ENCODE measurements at regions not wholly inside any gene's neighbourhood (a gene's known extent, or its start where the extent isn't known, plus 50 kb on each side); places are given as distances from the start of the nearest gene placed in this dataset.
A peak's percentile ranks its signal among the peaks of the same experiment; 100 is the strongest.

GRCh38 chr16:79297296-79297695, 303.2 kb downstream of the MAF start:
- Histone ChIP-seq H3K27ac (no peak overlapping the region), H3K27me3 (no peaks in the 10 kb centered on the region), H3K9me2 (replicated peaks; ENCODE audit: insufficient read depth) (no peaks in the 10 kb centered on the region), H3K79me2 (no peaks in the 10 kb centered on the region), H3K4me1 (ENCODE audit: insufficient read depth) (peaks cover 23% of the 10 kb centered on the region), H3K9me3 (ENCODE audit: low read depth) (no peaks in the 10 kb centered on the region), H3K36me3 (replicated peaks; ENCODE audit: insufficient read depth, low read depth) (no peaks in the 10 kb centered on the region), H2AFZ (no peak overlapping the region), H3K4me2 (no peak overlapping the region), H4K20me1 (ENCODE audit: insufficient read depth, poor library complexity, severe bottlenecking) (no peaks in the 10 kb centered on the region), H3K4me3 (no peak overlapping the region)
- no peak for DNase-seq (ENCODE audit: low spot score)
- 97% methylated on average over 9 of the region's 9 CpGs for WGBS (ENCODE audit: low lambda C conversion rate, missing lambda C conversion rate)
- TF ChIP-seq, protein P1, sequence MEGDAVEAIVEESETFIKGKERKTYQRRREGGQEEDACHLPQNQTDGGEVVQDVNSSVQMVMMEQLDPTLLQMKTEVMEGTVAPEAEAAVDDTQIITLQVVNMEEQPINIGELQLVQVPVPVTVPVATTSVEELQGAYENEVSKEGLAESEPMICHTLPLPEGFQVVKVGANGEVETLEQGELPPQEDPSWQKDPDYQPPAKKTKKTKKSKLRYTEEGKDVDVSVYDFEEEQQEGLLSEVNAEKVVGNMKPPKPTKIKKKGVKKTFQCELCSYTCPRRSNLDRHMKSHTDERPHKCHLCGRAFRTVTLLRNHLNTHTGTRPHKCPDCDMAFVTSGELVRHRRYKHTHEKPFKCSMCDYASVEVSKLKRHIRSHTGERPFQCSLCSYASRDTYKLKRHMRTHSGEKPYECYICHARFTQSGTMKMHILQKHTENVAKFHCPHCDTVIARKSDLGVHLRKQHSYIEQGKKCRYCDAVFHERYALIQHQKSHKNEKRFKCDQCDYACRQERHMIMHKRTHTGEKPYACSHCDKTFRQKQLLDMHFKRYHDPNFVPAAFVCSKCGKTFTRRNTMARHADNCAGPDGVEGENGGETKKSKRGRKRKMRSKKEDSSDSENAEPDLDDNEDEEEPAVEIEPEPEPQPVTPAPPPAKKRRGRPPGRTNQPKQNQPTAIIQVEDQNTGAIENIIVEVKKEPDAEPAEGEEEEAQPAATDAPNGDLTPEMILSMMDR (IDR thresholded peaks at IDR 0.05; ENCODE audit: poor library complexity) = no peak
- TF ChIP-seq EZH2phosphoT487 (IDR thresholded peaks at IDR 0.05; ENCODE audit: low read depth, severe bottlenecking, unreplicated experiment) (no peak), EZH2 (IDR thresholded peaks at IDR 0.05; ENCODE audit: borderline replicate concordance) (no peak)

- Histone ChIP-seq H3K9me2 (replicated peaks; ENCODE audit: insufficient read depth) (no peaks in the 10 kb centered on the region), H3K4me3 (no peak overlapping the region), H4K20me1 (ENCODE audit: insufficient read depth, poor library complexity, severe bottlenecking) (no peaks in the 10 kb centered on the region), H3K79me2 (no peaks in the 10 kb centered on the region), H3K4me1 (ENCODE audit: insufficient read depth) (peaks cover 23% of the 10 kb centered on the region), H3K27me3 (no peaks in the 10 kb centered on the region), H3K27ac (no peak overlapping the region), H3K4me2 (no peak overlapping the region), H2AFZ (no peak overlapping the region), H3K9me3 (ENCODE audit: low read depth) (no peaks in the 10 kb centered on the region), H3K36me3 (replicated peaks; ENCODE audit: insufficient read depth, low read depth) (no peaks in the 10 kb centered on the region)
- no peak for DNase-seq (ENCODE audit: low spot score)
- 83% methylated on average over 4 of the region's 4 CpGs for WGBS (ENCODE audit: low lambda C conversion rate, missing lambda C conversion rate)
- TF ChIP-seq, protein P1 (IDR thresholded peaks at IDR 0.05; ENCODE audit: poor library complexity) = no peak
- TF ChIP-seq EZH2 (IDR thresholded peaks at IDR 0.05; ENCODE audit: borderline replicate concordance) (no peak), EZH2phosphoT487 (IDR thresholded peaks at IDR 0.05; ENCODE audit: low read depth, severe bottlenecking, unreplicated experiment) (no peak)
Measured at GRCh38 chr16:79296491-79296890, 304.0 kb downstream of the MAF start.

DNA sequence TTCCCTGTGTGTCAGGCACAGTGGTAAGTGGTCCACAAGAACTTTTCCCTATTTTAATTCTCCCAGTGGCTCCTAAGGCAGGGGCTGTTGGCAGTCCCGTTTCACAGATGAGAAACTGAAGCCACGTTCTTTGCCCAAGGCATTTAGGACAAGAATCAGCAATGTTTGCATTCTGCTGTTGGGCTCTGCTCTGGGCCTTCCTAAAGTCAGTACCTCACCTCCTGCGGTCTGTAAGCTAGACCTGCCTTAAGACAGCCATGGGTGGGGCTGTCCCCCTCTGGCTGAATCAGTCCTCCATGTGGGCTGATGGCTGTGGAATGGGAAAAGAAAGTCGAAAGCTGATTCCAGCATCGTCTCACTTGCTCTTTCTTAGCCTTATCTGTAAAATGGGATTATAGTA, 304.8 kb downstream of the MAF start:
- Histone ChIP-seq H3K4me3 (no peak overlapping the region), H3K9me3 (ENCODE audit: low read depth) (no peaks in the 10 kb centered on the region), H3K27ac (peak overlapping the region; percentile 83), H3K36me3 (replicated peaks; ENCODE audit: insufficient read depth, low read depth) (no peaks in the 10 kb centered on the region), H3K9me2 (replicated peaks; ENCODE audit: insufficient read depth) (no peaks in the 10 kb centered on the region), H4K20me1 (ENCODE audit: insufficient read depth, poor library complexity, severe bottlenecking) (no peaks in the 10 kb centered on the region), H3K4me1 (ENCODE audit: insufficient read depth) (peaks cover 23% of the 10 kb centered on the region), H3K27me3 (no peaks in the 10 kb centered on the region), H3K79me2 (no peaks in the 10 kb centered on the region), H2AFZ (no peak overlapping the region), H3K4me2 (no peak overlapping the region)
- no peak for DNase-seq (ENCODE audit: low spot score)
- 76% methylated on average over 5 of the region's 5 CpGs for WGBS (ENCODE audit: low lambda C conversion rate, missing lambda C conversion rate)
- TF ChIP-seq, protein P1 (IDR thresholded peaks at IDR 0.05; ENCODE audit: poor library complexity) = no peak
- no peak for TF ChIP-seq EZH2phosphoT487 (IDR thresholded peaks at IDR 0.05; ENCODE audit: low read depth, severe bottlenecking, unreplicated experiment)
- TF ChIP-seq EZH2 (IDR thresholded peaks at IDR 0.05; ENCODE audit: borderline replicate concordance) = no peak

GRCh38 chr16:79295162-79295561, 305.4 kb downstream of the MAF start:
- 87% methylated on average over 8 of the region's 8 CpGs for WGBS (ENCODE audit: low lambda C conversion rate, missing lambda C conversion rate)
- Histone ChIP-seq H2AFZ (no peak overlapping the region), H3K27me3 (no peaks in the 10 kb centered on the region), H3K4me3 (no peak overlapping the region), H3K4me1 (ENCODE audit: insufficient read depth) (peaks cover 23% of the 10 kb centered on the region), H3K9me3 (ENCODE audit: low read depth) (no peaks in the 10 kb centered on the region), H4K20me1 (ENCODE audit: insufficient read depth, poor library complexity, severe bottlenecking) (no peaks in the 10 kb centered on the region), H3K36me3 (replicated peaks; ENCODE audit: insufficient read depth, low read depth) (no peaks in the 10 kb centered on the region), H3K4me2 (no peak overlapping the region), H3K27ac (peak overlapping the region; percentile 83), H3K9me2 (replicated peaks; ENCODE audit: insufficient read depth) (no peaks in the 10 kb centered on the region), H3K79me2 (no peaks in the 10 kb centered on the region)
- DNase-seq (ENCODE audit: low spot score) = no peak
- TF ChIP-seq, protein P1 (IDR thresholded peaks at IDR 0.05; ENCODE audit: poor library complexity) = no peak
- TF ChIP-seq EZH2 (IDR thresholded peaks at IDR 0.05; ENCODE audit: borderline replicate concordance) (no peak), EZH2phosphoT487 (IDR thresholded peaks at IDR 0.05; ENCODE audit: low read depth, severe bottlenecking, unreplicated experiment) (no peak)
